SK-N-MC (cell line): ENCODE measurements at regions not wholly inside any gene's neighbourhood (a gene's known extent, or its start where the extent isn't known, plus 50 kb on each side); places are given as distances from the start of the nearest gene placed in this dataset.
"Not testable (repeated sequence)": the region's sequence is repeated elsewhere in the genome, so short reads cannot be mapped to it uniquely, and the experiment has no call there.

Experiments
- DNase-seq: peaks from one replicate; pipeline ENCODE4 v3.0.0-alpha.2; 2011; ENCODE audit warnings: low read depth, low spot score
- H3K27ac ChIP-seq: fragments of 200-600 bp; sonication (generic); 2 replicates; pipeline ENCODE4 v1.5.1; 2016; ENCODE audit warnings: mixed run types
- H3K36me3 ChIP-seq: fragments of 200-600 bp; sonication (generic); 2 replicates; pipeline ENCODE4 v1.6.1; 2017; ENCODE audit warnings: antibody characterized with exemption, low read length, mixed read lengths; ENCODE audit not compliant: insufficient read depth
- H3K4me3 ChIP-seq: fragments of 200-600 bp; sonication (generic); 2 replicates; pipeline ENCODE4 v1.5.1; 2016
- H3K9ac ChIP-seq: fragments of 200-600 bp; sonication (generic); 2 replicates; pipeline ENCODE4 v1.8.0; 2017; ENCODE audit warnings: mixed run types, mixed read lengths; ENCODE audit not compliant: insufficient read length
- H3K9me3 ChIP-seq: fragments of 200-600 bp; sonication (generic); 2 replicates; pipeline ENCODE4 v1.6.1; 2017; ENCODE audit warnings: low read depth, mild to moderate bottlenecking, antibody characterized with exemption, low read length, moderate library complexity, mixed read lengths
- EZH2 ChIP-seq: fragments of 200-600 bp; sonication (generic); IDR thresholded peaks from one replicate; pipeline ENCODE4 v1.6.1; 2017; ENCODE audit warnings: antibody characterized with exemption
- FOXP2 ChIP-seq: optimal IDR thresholded peaks from 2 replicates; pipeline ENCODE3; 2011; ENCODE audit warnings: mild to moderate bottlenecking, moderate library complexity; ENCODE audit not compliant: insufficient read depth; ENCODE audit errors: extremely low read length, control extremely low read depth
- POLR2AphosphoS5 ChIP-seq: IDR thresholded peaks from 2 replicates; pipeline ENCODE4 v1.6.1; 2012; ENCODE audit warnings: mild to moderate bottlenecking, low read depth, low read length, borderline replicate concordance

DNA sequence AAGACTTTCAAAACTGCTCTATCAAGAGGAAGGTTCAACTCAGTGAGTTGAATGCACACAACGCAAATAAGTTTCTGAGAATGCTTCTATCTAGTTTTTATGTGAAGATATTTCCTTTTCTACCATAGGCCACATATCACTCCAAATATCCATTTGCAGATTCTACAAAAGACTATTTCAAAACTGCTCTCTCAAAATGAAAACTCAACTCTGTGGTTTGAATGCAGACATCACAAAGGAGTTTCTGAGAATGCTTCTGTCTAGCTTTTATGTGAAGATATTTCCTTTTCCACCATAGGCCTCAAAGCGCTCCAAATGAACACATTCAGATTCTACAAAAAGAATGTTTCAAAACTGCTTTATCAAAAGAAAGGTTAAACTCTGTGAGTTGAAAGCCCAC is 1093.1 kb upstream of the DEFB115 start:
- H3K9ac ChIP-seq, DNase-seq, H3K27ac ChIP-seq, H3K36me3 ChIP-seq, H3K9me3 ChIP-seq, H3K4me3 ChIP-seq: not testable (repeated sequence)

DNA sequence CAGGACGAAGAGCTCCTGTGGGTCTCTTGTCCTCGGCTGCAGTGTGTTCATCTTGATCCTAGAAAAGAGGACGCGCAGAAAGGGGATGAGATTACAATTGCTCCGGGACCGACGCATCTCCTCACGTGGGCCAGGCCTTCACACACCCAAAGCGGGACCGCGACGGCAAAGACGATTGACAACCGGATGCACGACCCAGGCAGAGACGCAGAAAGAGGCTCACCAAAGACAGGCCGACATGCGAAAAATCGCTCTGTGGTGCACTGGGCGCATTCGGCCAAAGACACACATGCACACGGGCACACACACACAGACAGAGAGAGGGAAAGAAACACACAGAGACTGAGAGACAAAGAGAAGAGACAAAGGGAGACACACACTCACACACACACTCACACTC is 1089.9 kb upstream of the DEFB115 start:
- H3K4me3 ChIP-seq = no peak overlapping the region
- TF ChIP-seq POLR2AphosphoS5 (no peak), EZH2 (no peak), FOXP2 (no peak)
- no peaks in the 10 kb centered on the region for H3K9me3 ChIP-seq

DNA sequence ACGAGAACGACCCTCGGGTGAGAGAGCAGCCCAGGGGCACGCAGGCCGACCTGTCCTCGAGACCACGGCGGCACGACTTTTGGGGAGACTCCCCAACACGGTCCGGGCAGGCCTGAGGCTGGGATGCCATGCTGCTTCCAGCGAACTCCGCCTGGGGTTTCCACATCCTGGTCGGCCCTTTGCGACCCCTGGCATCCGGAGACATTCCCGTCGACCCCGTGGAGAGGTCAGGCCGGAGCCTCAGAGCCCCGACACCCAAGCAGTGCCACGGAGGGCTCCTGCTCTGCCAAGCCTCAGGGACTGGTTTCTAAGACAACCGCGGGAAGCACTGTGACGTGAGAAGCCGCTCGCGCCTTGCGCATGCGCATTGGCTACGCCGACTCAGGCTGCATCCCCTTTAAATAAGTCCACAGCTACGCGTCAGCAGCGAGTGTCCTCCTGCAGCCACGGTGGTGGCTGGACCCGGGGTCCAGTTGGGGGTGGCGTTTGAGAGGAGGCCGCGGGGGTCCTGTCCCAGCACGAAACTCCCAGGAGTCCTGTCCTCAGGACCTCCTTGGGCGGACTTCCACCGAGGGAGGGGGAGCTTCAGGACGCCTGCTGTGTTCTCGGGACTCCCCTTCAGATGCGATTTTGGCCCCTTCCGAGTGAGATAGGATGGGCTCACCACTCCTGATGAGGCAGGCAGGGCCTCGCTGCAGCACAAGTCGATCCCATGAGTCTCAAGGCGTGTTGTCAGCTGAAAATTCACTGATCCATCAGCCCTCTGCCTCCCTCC is 1089.3 kb upstream of the DEFB115 start:
- H3K9ac ChIP-seq = no peak overlapping the region
- TF ChIP-seq FOXP2 (no peak), EZH2 (no peak), POLR2AphosphoS5 (no peak)
- no peaks in the 10 kb centered on the region for H3K9me3 ChIP-seq
- DNase-seq = no peak
- H3K27ac ChIP-seq = no peak overlapping the region
- no peaks in the 10 kb centered on the region for H3K36me3 ChIP-seq
- H3K4me3 ChIP-seq = no peak overlapping the region

More for the DNA sequence above, 1089.9 kb upstream of the DEFB115 start:
- H3K9ac ChIP-seq = no peak overlapping the region
- H3K27ac ChIP-seq = no peak overlapping the region
- no peaks in the 10 kb centered on the region for H3K36me3 ChIP-seq
- no peak for DNase-seq

DNA sequence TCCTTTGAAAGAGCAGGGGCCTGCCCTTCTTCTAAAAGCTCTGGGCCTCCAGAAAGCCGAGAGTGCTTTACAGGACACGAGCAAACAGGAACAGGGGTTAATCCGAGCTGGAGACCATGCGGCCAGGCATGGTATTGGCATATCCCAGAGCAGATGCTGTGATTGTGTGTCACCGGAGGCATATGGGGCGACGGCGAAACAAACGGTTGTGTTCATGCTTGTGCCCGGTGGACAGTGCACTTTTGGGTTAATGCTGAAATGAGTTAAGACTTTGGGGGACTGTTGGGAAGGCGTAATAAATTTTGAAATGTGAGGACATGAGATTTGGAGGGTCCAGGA is 1088.7 kb upstream of the DEFB115 start:
- DNase-seq = no peak
- H3K4me3 ChIP-seq = no peak overlapping the region
- no peaks in the 10 kb centered on the region for H3K9me3 ChIP-seq
- H3K27ac ChIP-seq = no peak overlapping the region
- no peak for TF ChIP-seq POLR2AphosphoS5
- no peak for TF ChIP-seq EZH2
- H3K36me3 ChIP-seq = no peaks in the 10 kb centered on the region
- no peak overlapping the region for H3K9ac ChIP-seq

DNA sequence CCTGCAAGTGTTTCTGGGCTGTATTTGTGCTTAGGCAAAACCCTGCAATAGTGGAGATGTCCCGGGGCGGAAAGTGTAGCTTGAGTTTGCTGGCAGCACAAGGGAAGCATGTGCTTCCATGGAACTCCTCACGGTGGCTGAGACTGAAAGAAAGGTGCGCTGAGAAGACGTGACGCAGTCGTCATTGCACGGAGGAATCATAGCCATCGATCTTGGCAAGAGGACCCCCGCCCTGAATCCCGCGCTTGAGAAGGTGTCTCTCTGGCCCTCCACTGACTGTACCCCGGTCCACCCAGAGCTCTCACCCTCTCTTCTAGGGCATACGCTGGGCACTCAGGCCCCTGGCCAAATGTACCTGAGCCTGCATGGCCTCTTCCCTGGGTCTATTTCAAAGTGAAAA is 1081.8 kb upstream of the DEFB115 start:
- Histone ChIP-seq H3K27ac (no peak overlapping the region), H3K4me3 (no peak overlapping the region), H3K36me3 (no peaks in the 10 kb centered on the region), H3K9ac (no peak overlapping the region), H3K9me3 (no peaks in the 10 kb centered on the region)
- no peak for DNase-seq
- TF ChIP-seq EZH2 (no peak), POLR2AphosphoS5 (no peak), FOXP2 (no peak)

DNA sequence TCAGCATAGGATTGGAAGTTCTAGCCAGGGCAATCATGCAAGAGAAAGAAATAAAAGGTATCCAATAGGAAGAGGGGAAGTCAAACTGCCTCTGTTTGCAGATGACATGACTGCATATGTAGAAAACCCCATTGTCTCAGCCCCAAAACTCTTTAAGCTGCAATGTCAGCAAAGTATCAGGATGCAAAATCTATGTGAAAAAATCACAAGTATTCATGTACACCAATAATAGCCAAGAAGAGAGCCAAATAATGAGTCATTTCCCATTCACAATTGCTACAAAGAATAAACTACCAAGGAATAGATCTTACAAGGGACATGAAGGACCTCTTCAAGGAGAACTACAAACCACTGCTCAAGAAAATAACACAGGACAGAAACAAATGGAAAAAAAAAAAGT is 1074.3 kb upstream of the DEFB115 start:
- not testable (repeated sequence) for DNase-seq, H3K4me3 ChIP-seq, H3K27ac ChIP-seq, H3K9me3 ChIP-seq, H3K9ac ChIP-seq, H3K36me3 ChIP-seq

DNA sequence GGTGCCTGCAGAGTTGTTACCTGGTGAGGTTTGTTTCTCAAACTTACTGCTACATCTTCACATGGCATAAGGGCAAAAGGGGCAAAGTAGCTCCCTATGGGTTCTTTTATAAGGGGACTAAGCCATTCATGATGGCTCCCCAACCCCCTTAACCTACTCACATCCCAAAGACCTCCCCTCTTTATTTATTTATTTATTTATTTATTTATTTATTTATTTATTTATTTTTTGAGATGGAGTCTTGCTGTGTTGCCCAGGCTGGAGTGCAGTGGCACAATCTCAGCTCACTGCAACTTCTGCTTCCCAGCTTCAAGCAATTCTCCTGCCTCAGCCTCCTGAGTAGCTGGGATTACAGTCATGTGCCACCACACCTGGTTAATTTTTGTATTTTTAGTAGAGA is 1065.7 kb upstream of the DEFB115 start:
- H3K9ac ChIP-seq, H3K4me3 ChIP-seq, H3K9me3 ChIP-seq, H3K36me3 ChIP-seq, H3K27ac ChIP-seq, DNase-seq: not testable (repeated sequence)

DNA sequence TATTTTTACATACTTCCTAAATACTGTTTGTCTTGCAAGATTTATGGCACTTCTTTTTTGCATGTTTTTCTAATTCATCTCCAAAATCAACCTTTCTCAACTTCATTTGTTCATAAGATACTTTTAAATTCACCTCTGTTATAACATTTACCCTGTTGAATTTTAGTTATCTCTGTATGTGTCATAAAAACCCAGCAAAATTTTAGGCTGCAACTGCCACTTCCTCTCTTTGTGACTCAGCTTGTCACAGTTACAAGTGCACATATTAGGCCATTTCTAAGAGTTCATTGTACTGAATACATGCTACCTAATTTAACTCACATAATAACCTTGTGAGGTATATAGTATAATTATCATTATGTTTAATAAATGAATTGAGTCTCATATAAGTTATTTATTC is 1023.0 kb upstream of the DEFB115 start:
- H3K36me3 ChIP-seq, DNase-seq, H3K4me3 ChIP-seq, H3K9me3 ChIP-seq, H3K9ac ChIP-seq, H3K27ac ChIP-seq: not testable (repeated sequence)

DNA sequence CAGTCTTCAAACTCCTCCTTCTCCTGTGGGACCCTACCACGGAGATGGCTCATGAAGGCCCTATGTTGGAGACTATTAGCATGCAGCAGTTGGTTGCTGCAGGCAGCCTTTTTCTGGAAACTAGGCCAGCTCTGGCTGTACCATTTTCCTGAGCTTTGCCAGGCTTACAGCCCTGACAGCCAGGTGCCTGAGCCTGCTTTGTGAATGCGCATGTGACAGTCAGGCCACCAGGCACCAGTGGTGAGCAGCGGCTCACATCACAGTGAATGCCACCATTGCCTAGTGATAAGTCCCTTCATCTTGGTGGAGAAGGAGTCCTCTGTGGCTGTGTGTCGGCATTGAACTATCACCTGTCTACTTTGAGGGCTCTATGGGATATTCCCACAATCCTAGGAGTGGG is 982.4 kb upstream of the DEFB115 start:
- H3K9me3 ChIP-seq, H3K36me3 ChIP-seq, DNase-seq, H3K27ac ChIP-seq, H3K4me3 ChIP-seq, H3K9ac ChIP-seq: not testable (repeated sequence)

DNA sequence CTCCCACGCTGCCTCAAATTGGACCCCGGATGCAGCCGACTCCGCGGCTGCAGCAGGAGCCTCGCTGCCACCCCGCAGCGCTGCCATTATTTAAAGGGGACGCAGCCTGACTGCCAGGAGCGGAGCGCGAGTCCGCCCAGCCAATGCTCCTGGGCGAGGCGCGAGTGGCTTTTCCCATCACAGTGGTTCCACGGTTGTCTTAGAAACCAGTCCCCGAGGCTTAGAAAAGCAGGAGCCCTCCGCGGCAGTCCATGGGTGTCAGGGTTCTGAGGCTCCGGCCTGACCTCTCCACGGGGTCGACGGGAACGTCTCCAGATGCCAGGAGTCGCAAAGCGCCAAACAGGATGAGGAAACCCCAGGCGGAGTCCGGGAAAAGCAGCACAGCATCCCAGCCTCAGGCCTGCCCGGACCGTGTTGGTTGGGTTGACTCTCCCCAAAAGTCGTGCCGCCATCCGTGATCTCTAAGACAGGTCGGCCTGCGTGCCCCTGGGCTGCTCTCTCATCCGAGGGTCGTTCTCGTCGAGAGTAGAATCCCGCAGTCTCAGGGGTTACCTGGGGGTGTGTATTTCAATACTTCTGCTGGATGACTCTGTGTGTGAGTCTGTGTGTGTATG is 975.8 kb upstream of the DEFB115 start:
- no peak for DNase-seq
- Histone ChIP-seq H3K27ac (no peak overlapping the region), H3K9ac (no peak overlapping the region), H3K9me3 (no peaks in the 10 kb centered on the region), H3K36me3 (no peaks in the 10 kb centered on the region), H3K4me3 (no peak overlapping the region)
- TF ChIP-seq POLR2AphosphoS5 (no peak), EZH2 (no peak), FOXP2 (no peak)

DNA sequence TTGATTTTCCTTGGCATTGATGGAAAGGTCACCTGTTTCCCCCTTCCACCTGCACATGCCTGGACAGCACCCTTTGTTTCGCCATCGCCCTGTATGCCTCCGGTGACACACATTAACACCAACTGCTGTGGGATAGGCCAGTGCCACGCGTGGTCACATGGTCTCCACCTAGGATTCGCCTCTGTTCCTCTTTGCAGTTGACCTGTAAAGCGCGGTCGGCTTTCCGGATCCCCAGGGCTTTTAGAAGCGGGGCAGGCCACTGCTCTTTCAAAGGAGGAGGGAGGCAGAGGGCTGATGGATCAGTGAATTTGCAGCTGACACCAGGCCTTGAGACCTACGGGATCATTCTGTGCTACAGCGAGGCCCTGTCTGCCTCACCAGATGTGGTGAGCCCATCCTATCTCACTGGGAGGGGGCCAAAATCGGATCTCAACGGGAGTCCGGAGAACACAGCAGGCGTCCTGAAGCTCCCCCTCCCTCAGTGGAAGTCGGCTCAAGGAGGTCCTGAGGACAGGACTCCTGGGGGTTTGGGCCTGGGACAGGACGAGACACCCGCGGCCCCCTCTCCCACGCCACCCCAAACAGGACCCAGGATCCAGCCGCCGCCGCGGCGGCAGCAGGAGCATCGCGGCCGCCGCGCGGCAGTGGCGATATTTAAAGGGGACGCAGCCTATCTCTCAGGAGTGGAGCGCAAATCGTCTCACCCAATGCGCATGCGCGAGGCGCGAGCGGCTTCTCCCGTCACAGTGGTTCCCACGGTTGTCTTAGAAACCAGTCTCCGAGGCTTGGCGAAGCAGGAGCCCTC is 973.8 kb upstream of the DEFB115 start:
- H3K9ac ChIP-seq, DNase-seq, H3K9me3 ChIP-seq, H3K27ac ChIP-seq, H3K4me3 ChIP-seq, H3K36me3 ChIP-seq: not testable (repeated sequence)
